IMR-90 (cell line): ENCODE measurements at regions not wholly inside any gene's neighbourhood (a gene's known extent, or its start where the extent isn't known, plus 50 kb on each side); places are given as distances from the start of the nearest gene placed in this dataset.
"Not testable (repeated sequence)": the region's sequence is repeated elsewhere in the genome, so short reads cannot be mapped to it uniquely, and the experiment has no call there.

ENCODE experiments used
- POLR2A ChIP-seq: IDR thresholded peaks from 2 replicates; pipeline ENCODE4 v1.6.1; 2012; ENCODE audit warnings: mild to moderate bottlenecking, low read depth, low read length
- SMC3 ChIP-seq: fragments of 150-350 bp; IDR thresholded peaks from 2 replicates; pipeline ENCODE4 v1.6.1; 2016; ENCODE audit warnings: low read depth, mild to moderate bottlenecking, antibody characterized with exemption, low read length, moderate library complexity
- TF ChIP-seq, protein P1 (sequence below): conservative IDR thresholded peaks from 2 replicates; pipeline ENCODE4 v1.5.1; 2012; ENCODE audit warnings: mild to moderate bottlenecking, low read depth, low read length, improper control_type of control experiment

DNA sequence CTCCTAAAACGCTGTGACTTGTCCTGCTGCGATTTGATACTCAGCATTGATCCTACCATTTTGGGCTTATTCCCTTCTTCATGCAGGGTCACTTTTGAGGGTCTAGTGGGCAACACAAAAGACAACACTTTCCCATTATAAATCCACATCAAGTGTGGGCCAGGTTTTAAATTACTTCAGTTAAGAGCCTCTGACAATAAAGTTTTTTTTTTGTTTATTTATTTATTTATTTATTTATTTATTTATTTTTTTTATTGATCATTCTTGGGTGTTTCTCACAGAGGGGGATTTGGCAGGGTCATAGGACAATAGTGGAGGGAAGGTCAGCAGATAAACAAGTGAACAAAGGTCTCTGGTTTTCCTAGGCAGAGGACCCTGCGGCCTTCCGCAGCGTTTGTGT lies 176.2 kb upstream of the FBXL17 start:
- TF ChIP-seq, protein P1, sequence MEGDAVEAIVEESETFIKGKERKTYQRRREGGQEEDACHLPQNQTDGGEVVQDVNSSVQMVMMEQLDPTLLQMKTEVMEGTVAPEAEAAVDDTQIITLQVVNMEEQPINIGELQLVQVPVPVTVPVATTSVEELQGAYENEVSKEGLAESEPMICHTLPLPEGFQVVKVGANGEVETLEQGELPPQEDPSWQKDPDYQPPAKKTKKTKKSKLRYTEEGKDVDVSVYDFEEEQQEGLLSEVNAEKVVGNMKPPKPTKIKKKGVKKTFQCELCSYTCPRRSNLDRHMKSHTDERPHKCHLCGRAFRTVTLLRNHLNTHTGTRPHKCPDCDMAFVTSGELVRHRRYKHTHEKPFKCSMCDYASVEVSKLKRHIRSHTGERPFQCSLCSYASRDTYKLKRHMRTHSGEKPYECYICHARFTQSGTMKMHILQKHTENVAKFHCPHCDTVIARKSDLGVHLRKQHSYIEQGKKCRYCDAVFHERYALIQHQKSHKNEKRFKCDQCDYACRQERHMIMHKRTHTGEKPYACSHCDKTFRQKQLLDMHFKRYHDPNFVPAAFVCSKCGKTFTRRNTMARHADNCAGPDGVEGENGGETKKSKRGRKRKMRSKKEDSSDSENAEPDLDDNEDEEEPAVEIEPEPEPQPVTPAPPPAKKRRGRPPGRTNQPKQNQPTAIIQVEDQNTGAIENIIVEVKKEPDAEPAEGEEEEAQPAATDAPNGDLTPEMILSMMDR, result not testable (repeated sequence)
- TF ChIP-seq POLR2A, SMC3: not testable (repeated sequence)
